H1 (cell line): ENCODE measurements at regions not wholly inside any gene's neighbourhood (a gene's known extent, or its start where the extent isn't known, plus 50 kb on each side); places are given as distances from the start of the nearest gene placed in this dataset.

ENCODE experiments used
- CTCF ChIA-PET: fragments of 300-600 bp; sonication (Branson Sonifier 250); formaldehyde crosslinking; loops from one replicate; lab custom pipeline; 2021; ENCODE audit not compliant: partially characterized antibody; lab: Charles Lee
- POLR2A ChIA-PET: fragments of 300-600 bp; sonication (Branson Sonifier 250); formaldehyde crosslinking; loops from one replicate; lab custom pipeline; 2021; ENCODE audit warnings: inconsistent platforms; ENCODE audit not compliant: partially characterized antibody; lab: Charles Lee
- DNase-seq, 2 experiments: peaks; one replicate each; pipeline versions ENCODE4 v3.0.0 to v3.0.0-alpha.2; 2010 to 2022; ENCODE audit warnings: low spot score in 2 of 2, low read depth in 1 of 2, mixed read lengths in 1 of 2
- FAIRE-seq: peaks from 2 replicates; lab custom pipeline; 2011; peaks lifted over from hg19 to GRCh38; lab: Jason Lieb, UNC
- H2AFZ ChIP-seq: 2 replicates; pipeline ENCODE4 v1.8.1; 2012; ENCODE audit warnings: low read length, inconsistent platforms
- H2AK5ac ChIP-seq: 2 replicates; pipeline ENCODE4 v1.6.1; 2013; ENCODE audit warnings: low read depth, low read length
- H2BK120ac ChIP-seq: replicated peaks from 2 replicates; pipeline ENCODE3; 2013; ENCODE audit warnings: low read depth, low read length, inconsistent platforms
- H2BK12ac ChIP-seq: 2 replicates; pipeline ENCODE4 v1.6.1; 2013; ENCODE audit warnings: low read depth, low read length
- H2BK15ac ChIP-seq: 2 replicates; pipeline ENCODE4 v1.6.1; 2013; ENCODE audit warnings: low read length
- H2BK20ac ChIP-seq: 2 replicates; pipeline ENCODE4 v1.6.1; 2013; ENCODE audit warnings: low read length
- H2BK5ac ChIP-seq: 2 replicates; pipeline ENCODE4 v1.6.1; 2013; ENCODE audit warnings: low read depth, low read length
- H3K14ac ChIP-seq: 2 replicates; pipeline ENCODE4 v1.6.1; 2013; ENCODE audit warnings: inconsistent platforms; ENCODE audit not compliant: insufficient read length
- H3K18ac ChIP-seq: 2 replicates; pipeline ENCODE4 v1.6.1; 2013; ENCODE audit warnings: low read length; ENCODE audit errors: extremely low read depth
- H3K23ac ChIP-seq: 2 replicates; pipeline ENCODE4 v1.6.1; 2013; ENCODE audit warnings: inconsistent platforms; ENCODE audit not compliant: insufficient read length
- H3K23me2 ChIP-seq: 2 replicates; pipeline ENCODE4 v1.6.1; 2013; ENCODE audit warnings: low read depth, low read length
- H3K27ac ChIP-seq: 2 replicates; pipeline ENCODE4 v1.6.1; 2011; ENCODE audit warnings: low read depth, low read length, inconsistent platforms
- H3K27me3 ChIP-seq, 4 experiments: replicated peaks in 1 of 4; 1 replicate in 1 of 4; 2 replicates in 3 of 4; pipeline versions ENCODE4 v1.6.1 to v1.8.1; 2011 to 2013; ENCODE audit warnings: low read length in 3 of 4, mild to moderate bottlenecking in 3 of 4, inconsistent platforms in 2 of 4, mixed read lengths in 2 of 4, moderate library complexity in 1 of 4; ENCODE audit not compliant: control insufficient read depth in 3 of 4, insufficient read depth in 3 of 4; ENCODE audit errors: extremely low read depth in 1 of 4
- H3K36me3 ChIP-seq, 4 experiments: 2 replicates each; pipeline versions ENCODE4 v1.6.1 to v1.8.1; 2011 to 2013; ENCODE audit warnings: mild to moderate bottlenecking in 4 of 4, low read length in 3 of 4, moderate library complexity in 2 of 4, control low read depth in 1 of 4, inconsistent platforms in 1 of 4; ENCODE audit not compliant: insufficient read depth in 4 of 4, control insufficient read depth in 2 of 4
- H3K4ac ChIP-seq: replicated peaks from 2 replicates; pipeline ENCODE3; 2013; ENCODE audit warnings: low read length, low read depth, mixed read lengths, inconsistent platforms; ENCODE audit not compliant: insufficient read length
- H3K4me1 ChIP-seq, 4 experiments: replicated peaks in 1 of 4; 1 replicate in 1 of 4; 2 replicates in 3 of 4; pipeline versions ENCODE4 v1.6.1 to v1.8.1; 2011 to 2013; ENCODE audit warnings: low read length in 3 of 4, inconsistent platforms in 2 of 4, mixed read lengths in 1 of 4; ENCODE audit not compliant: insufficient read depth in 4 of 4, control insufficient read depth in 3 of 4
- H3K4me2 ChIP-seq, 2 experiments: 2 replicates each; pipeline versions ENCODE4 v1.6.1 to v1.8.1; 2011 to 2013; ENCODE audit warnings: low read depth in 2 of 2, low read length in 2 of 2, control low read depth in 1 of 2, inconsistent platforms in 1 of 2, mild to moderate bottlenecking in 1 of 2; ENCODE audit not compliant: insufficient read depth in 1 of 2
- H3K4me3 ChIP-seq, 4 experiments: fragments of 200-600, 300-600 bp in 1 of 4; sonication (generic), shearing (Covaris generic), sonication (Bioruptor Twin) in 1 of 4; 2 replicates each; pipeline versions ENCODE4 v1.5.1 to v1.8.1; 2011 to 2016; ENCODE audit warnings: low read length in 4 of 4, low read depth in 3 of 4, control low read depth in 2 of 4, inconsistent platforms in 2 of 4, mild to moderate bottlenecking in 2 of 4, mixed read lengths in 1 of 4, moderate library complexity in 1 of 4; ENCODE audit not compliant: insufficient read depth in 2 of 4; ENCODE audit errors: extremely low read depth in 1 of 4
- H3K56ac ChIP-seq: replicated peaks from 2 replicates; pipeline ENCODE3; 2013; ENCODE audit warnings: low read depth, mild to moderate bottlenecking, mixed read lengths, low read length, inconsistent platforms; ENCODE audit not compliant: insufficient read length
- H3K79me1 ChIP-seq: 2 replicates; pipeline ENCODE4 v1.6.1; 2013; ENCODE audit warnings: low read depth, low read length, control low read depth
- H3K79me2 ChIP-seq, 2 experiments: 2 replicates each; pipeline versions ENCODE4 v1.6.1 to v1.8.1; 2012 to 2013; ENCODE audit warnings: low read length in 2 of 2, mild to moderate bottlenecking in 2 of 2, inconsistent platforms in 1 of 2; ENCODE audit not compliant: insufficient read depth in 2 of 2, control insufficient read depth in 1 of 2
- H3K9ac ChIP-seq, 4 experiments: replicated peaks in 1 of 4; 1 replicate in 1 of 4; 2 replicates in 3 of 4; pipeline versions ENCODE4 v1.6.1 to v1.8.1; 2011 to 2013; ENCODE audit warnings: low read depth in 3 of 4, low read length in 3 of 4, control low read depth in 2 of 4, mild to moderate bottlenecking in 2 of 4, moderate library complexity in 2 of 4, inconsistent platforms in 1 of 4; ENCODE audit errors: extremely low read depth in 1 of 4
- H3K9me3 ChIP-seq, 2 experiments: 2 replicates each; pipeline versions ENCODE4 v1.6.1 to v1.8.1; 2012 to 2013; ENCODE audit warnings: mild to moderate bottlenecking in 2 of 2, moderate library complexity in 2 of 2, control low read depth in 1 of 2, inconsistent platforms in 1 of 2, low read depth in 1 of 2, low read length in 1 of 2, mixed read lengths in 1 of 2; ENCODE audit not compliant: insufficient read depth in 2 of 2
- H4K20me1 ChIP-seq, 2 experiments: replicated peaks in 1 of 2; 2 replicates each; pipeline versions ENCODE3 to v1.8.1; 2011 to 2013; ENCODE audit warnings: inconsistent platforms in 2 of 2, low read length in 2 of 2, mild to moderate bottlenecking in 1 of 2; ENCODE audit not compliant: insufficient read depth in 2 of 2, control insufficient read depth in 1 of 2
- H4K5ac ChIP-seq: 2 replicates; pipeline ENCODE4 v1.6.1; 2013; ENCODE audit warnings: low read length, low read depth, mixed read lengths, inconsistent platforms; ENCODE audit not compliant: insufficient read length
- H4K8ac ChIP-seq: 2 replicates; pipeline ENCODE4 v1.8.0; 2013; ENCODE audit warnings: mild to moderate bottlenecking, moderate library complexity, low read length, inconsistent platforms; ENCODE audit not compliant: insufficient read depth; ENCODE audit errors: extremely low read depth
- H4K91ac ChIP-seq: replicated peaks from 2 replicates; pipeline ENCODE3; 2013; ENCODE audit warnings: low read length, mixed read lengths, inconsistent platforms; ENCODE audit not compliant: insufficient read length
- ATF2 ChIP-seq: IDR thresholded peaks from 2 replicates; pipeline ENCODE4 v1.6.1; 2012; ENCODE audit warnings: low read length, inconsistent platforms
- BACH1 ChIP-seq: IDR thresholded peaks from 2 replicates; pipeline ENCODE4 v1.6.1; 2012; ENCODE audit warnings: low read length, improper control_type of control experiment
- CBX5 ChIP-seq: fragments of 300-800, 300-1000 bp; sonication (generic); IDR thresholded peaks from 2 replicates; pipeline ENCODE4 v1.7.1; 2016; ENCODE audit warnings: antibody characterized with exemption, low read length, low read depth
- CTCF ChIP-seq, 3 experiments: IDR thresholded peaks; 1 replicate in 2 of 3; 2 replicates in 1 of 3; pipeline versions ENCODE4 v1.5.1 to v1.6.1; 2011; ENCODE audit warnings: low read length in 3 of 3, mild to moderate bottlenecking in 3 of 3, inconsistent platforms in 2 of 3, low read depth in 1 of 3, moderate library complexity in 1 of 3; ENCODE audit not compliant: insufficient read depth in 1 of 3; ENCODE audit errors: control extremely low read depth in 1 of 3
- EZH2 ChIP-seq: fragments of 200-600 bp; sonication (generic); IDR thresholded peaks from 2 replicates; pipeline ENCODE4 v1.7.1; 2012; ENCODE audit warnings: low read depth, mild to moderate bottlenecking, moderate library complexity, low read length, inconsistent platforms; ENCODE audit not compliant: severe bottlenecking
- FOSL1 ChIP-seq: IDR thresholded peaks from 2 replicates; pipeline ENCODE4 v1.6.1; 2011; ENCODE audit warnings: mild to moderate bottlenecking, low read depth, low read length, moderate library complexity; ENCODE audit not compliant: insufficient read depth
- KDM5A ChIP-seq: fragments of 200-600 bp; IDR thresholded peaks from 2 replicates; pipeline ENCODE4 v1.7.1; 2012; ENCODE audit warnings: mild to moderate bottlenecking, low read length, inconsistent platforms, mixed read lengths
- MAX ChIP-seq: IDR thresholded peaks from 2 replicates; pipeline ENCODE4 v1.6.1; 2012; ENCODE audit warnings: inconsistent platforms
- SRF ChIP-seq: IDR thresholded peaks from 2 replicates; pipeline ENCODE4 v1.6.1; 2011; ENCODE audit warnings: mild to moderate bottlenecking, low read depth, low read length, moderate library complexity
- SUZ12 ChIP-seq: fragments of 200-600 bp; sonication (generic); IDR thresholded peaks from 2 replicates; pipeline ENCODE4 v1.6.1; 2012; ENCODE audit warnings: mild to moderate bottlenecking, inconsistent platforms, low read length, moderate library complexity, mixed read lengths
- WGBS, 2 experiments: shearing (Covaris generic) in 1 of 2; methylation state at CpG; one replicate each; pipeline versions ENCODE4 v1.1.6 to v1.1.7; 2013 to 2015; ENCODE audit warnings: low lambda C conversion rate in 2 of 2, mixed read lengths in 2 of 2, inconsistent platforms in 1 of 2, low coverage in 1 of 2, missing lambda C conversion rate in 1 of 2; ENCODE audit not compliant: insufficient replicate concordance in 2 of 2, insufficient coverage in 1 of 2, insufficient read length in 1 of 2; ENCODE audit errors: extremely low coverage in 1 of 2, missing lambda C conversion rate in 1 of 2; 5-methylcytosine and 5-hydroxymethylcytosine counted together

GRCh38 chr1:41983451-41983850 lies 64.7 kb upstream of the HIVEP3 start:
- Histone ChIP-seq H3K27me3 (no peaks in the 10 kb centered on the region; a peak in 1 of 7 replicates), H3K23me2 (no peaks in the 10 kb centered on the region), H2AK5ac (no peak overlapping the region), H3K4me2 (no peak overlapping the region), H2BK12ac (no peak overlapping the region), H3K9ac (no peak overlapping the region), H3K79me1 (no peaks in the 10 kb centered on the region), H3K56ac (no peak overlapping the region), H3K4me3 (no peak overlapping the region), H4K91ac (no peak overlapping the region), H3K27ac (no peak overlapping the region), H4K20me1 (no peaks in the 10 kb centered on the region), H3K9me3 (no peaks in the 10 kb centered on the region), H4K5ac (no peak overlapping the region), H3K36me3 (no peaks in the 10 kb centered on the region), H2AFZ (no peak overlapping the region), H2BK20ac (no peak overlapping the region), H2BK15ac (no peak overlapping the region), H3K79me2 (no peaks in the 10 kb centered on the region), H3K18ac (no peak overlapping the region), H2BK5ac (no peak overlapping the region), H3K23ac (no peak overlapping the region), H2BK120ac (no peak overlapping the region), H4K8ac (no peak overlapping the region), H3K4ac (no peak overlapping the region), H3K14ac (no peak overlapping the region), H3K4me1 (peaks cover 0 to 7% (median 3%) of the 10 kb centered on the region in 4 experiments; a peak in 3 of 7 replicates)
- WGBS, 2 experiments: 73% methylated on average over 3 of the region's 3 CpGs; no CpG with 5 or more reads in 1 of the 2 experiments
- no peak for FAIRE-seq
- ChIA-PET POLR2A (no interaction called here), CTCF (interaction anchor here (0.7 kb wide), 1 partner anchor 403 kb away, joined by 3 read pairs; no protein-coding TSS in a partner anchor)
- no peak for DNase-seq
- TF ChIP-seq EZH2 (no peak), CBX5 (no peak), SUZ12 (no peak), FOSL1 (no peak), SRF (no peak), CTCF (IDR thresholded peaks at IDR 0.05; ENCODE audit: control extremely low read depth in 1 of 3, insufficient read depth in 1 of 3, low read depth in 1 of 3, low read length in 3 of 3) (no peak), BACH1 (no peak), KDM5A (no peak), ATF2 (no peak), MAX (no peak)
